ENCODE measurements at regions not wholly inside any gene's neighbourhood (a gene's known extent, or its start where the extent isn't known, plus 50 kb on each side); places are given as distances from the start of the nearest gene placed in this dataset.

DNA sequence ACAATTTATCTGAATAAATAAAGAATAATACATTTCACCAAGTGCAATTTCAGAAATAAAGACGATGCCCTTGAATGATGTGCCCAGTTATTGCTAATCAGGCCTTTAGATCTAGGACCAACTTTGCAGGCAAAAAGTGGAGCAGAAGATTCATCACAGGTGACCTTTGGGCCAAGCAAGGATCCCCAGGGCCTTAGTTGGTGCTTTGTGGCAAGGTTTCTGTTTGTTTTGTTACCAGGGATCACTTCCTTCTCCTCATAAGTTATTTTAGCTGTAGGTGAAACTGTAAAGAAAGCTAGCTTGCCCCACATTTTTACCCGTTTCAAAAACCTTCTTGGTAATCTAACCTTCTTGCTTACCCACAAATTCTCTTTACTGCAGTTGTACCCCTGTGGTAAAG is 323.2 kb downstream of the NEBL start:
- TF ChIP-seq SMAD3 (CRISPR knock-in tag; IDR thresholded peaks at IDR 0.05; ENCODE audit: borderline replicate concordance): no peak
- TF ChIP-seq, protein P1, sequence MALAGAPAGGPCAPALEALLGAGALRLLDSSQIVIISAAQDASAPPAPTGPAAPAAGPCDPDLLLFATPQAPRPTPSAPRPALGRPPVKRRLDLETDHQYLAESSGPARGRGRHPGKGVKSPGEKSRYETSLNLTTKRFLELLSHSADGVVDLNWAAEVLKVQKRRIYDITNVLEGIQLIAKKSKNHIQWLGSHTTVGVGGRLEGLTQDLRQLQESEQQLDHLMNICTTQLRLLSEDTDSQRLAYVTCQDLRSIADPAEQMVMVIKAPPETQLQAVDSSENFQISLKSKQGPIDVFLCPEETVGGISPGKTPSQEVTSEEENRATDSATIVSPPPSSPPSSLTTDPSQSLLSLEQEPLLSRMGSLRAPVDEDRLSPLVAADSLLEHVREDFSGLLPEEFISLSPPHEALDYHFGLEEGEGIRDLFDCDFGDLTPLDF (CRISPR knock-in tag; IDR thresholded peaks at IDR 0.05): no peak
- TF ChIP-seq, protein P2, sequence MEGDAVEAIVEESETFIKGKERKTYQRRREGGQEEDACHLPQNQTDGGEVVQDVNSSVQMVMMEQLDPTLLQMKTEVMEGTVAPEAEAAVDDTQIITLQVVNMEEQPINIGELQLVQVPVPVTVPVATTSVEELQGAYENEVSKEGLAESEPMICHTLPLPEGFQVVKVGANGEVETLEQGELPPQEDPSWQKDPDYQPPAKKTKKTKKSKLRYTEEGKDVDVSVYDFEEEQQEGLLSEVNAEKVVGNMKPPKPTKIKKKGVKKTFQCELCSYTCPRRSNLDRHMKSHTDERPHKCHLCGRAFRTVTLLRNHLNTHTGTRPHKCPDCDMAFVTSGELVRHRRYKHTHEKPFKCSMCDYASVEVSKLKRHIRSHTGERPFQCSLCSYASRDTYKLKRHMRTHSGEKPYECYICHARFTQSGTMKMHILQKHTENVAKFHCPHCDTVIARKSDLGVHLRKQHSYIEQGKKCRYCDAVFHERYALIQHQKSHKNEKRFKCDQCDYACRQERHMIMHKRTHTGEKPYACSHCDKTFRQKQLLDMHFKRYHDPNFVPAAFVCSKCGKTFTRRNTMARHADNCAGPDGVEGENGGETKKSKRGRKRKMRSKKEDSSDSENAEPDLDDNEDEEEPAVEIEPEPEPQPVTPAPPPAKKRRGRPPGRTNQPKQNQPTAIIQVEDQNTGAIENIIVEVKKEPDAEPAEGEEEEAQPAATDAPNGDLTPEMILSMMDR (IDR thresholded peaks at IDR 0.05): no peak
- TF ChIP-seq EMX1 (CRISPR knock-in tag; IDR thresholded peaks at IDR 0.05): no peak
- no peak for TF ChIP-seq ZNF423 (CRISPR knock-in tag; IDR thresholded peaks at IDR 0.05)
- TF ChIP-seq, protein P3, sequence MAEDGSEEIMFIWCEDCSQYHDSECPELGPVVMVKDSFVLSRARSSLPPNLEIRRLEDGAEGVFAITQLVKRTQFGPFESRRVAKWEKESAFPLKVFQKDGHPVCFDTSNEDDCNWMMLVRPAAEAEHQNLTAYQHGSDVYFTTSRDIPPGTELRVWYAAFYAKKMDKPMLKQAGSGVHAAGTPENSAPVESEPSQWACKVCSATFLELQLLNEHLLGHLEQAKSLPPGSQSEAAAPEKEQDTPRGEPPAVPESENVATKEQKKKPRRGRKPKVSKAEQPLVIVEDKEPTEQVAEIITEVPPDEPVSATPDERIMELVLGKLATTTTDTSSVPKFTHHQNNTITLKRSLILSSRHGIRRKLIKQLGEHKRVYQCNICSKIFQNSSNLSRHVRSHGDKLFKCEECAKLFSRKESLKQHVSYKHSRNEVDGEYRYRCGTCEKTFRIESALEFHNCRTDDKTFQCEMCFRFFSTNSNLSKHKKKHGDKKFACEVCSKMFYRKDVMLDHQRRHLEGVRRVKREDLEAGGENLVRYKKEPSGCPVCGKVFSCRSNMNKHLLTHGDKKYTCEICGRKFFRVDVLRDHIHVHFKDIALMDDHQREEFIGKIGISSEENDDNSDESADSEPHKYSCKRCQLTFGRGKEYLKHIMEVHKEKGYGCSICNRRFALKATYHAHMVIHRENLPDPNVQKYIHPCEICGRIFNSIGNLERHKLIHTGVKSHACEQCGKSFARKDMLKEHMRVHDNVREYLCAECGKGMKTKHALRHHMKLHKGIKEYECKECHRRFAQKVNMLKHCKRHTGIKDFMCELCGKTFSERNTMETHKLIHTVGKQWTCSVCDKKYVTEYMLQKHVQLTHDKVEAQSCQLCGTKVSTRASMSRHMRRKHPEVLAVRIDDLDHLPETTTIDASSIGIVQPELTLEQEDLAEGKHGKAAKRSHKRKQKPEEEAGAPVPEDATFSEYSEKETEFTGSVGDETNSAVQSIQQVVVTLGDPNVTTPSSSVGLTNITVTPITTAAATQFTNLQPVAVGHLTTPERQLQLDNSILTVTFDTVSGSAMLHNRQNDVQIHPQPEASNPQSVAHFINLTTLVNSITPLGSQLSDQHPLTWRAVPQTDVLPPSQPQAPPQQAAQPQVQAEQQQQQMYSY (CRISPR knock-in tag; IDR thresholded peaks at IDR 0.05): no peak
- TF ChIP-seq, protein P4, sequence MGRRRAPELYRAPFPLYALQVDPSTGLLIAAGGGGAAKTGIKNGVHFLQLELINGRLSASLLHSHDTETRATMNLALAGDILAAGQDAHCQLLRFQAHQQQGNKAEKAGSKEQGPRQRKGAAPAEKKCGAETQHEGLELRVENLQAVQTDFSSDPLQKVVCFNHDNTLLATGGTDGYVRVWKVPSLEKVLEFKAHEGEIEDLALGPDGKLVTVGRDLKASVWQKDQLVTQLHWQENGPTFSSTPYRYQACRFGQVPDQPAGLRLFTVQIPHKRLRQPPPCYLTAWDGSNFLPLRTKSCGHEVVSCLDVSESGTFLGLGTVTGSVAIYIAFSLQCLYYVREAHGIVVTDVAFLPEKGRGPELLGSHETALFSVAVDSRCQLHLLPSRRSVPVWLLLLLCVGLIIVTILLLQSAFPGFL (CRISPR knock-in tag; IDR thresholded peaks at IDR 0.05; ENCODE audit: borderline replicate concordance): no peak
- TF ChIP-seq, protein P5, sequence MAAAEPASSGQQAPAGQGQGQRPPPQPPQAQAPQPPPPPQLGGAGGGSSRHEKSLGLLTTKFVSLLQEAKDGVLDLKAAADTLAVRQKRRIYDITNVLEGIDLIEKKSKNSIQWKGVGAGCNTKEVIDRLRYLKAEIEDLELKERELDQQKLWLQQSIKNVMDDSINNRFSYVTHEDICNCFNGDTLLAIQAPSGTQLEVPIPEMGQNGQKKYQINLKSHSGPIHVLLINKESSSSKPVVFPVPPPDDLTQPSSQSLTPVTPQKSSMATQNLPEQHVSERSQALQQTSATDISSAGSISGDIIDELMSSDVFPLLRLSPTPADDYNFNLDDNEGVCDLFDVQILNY (CRISPR knock-in tag; IDR thresholded peaks at IDR 0.05): no peak
- no peak for TF ChIP-seq TEAD4 (CRISPR knock-in tag; IDR thresholded peaks at IDR 0.05)

Measured in WTC11 (cell line).